Stimulated activated naive CD8-positive, alpha-beta T cell treated with anti-CD3 and anti-CD28 coated beads, Interleukin-15, Interleukin-2, amounts not matched to agents 100 ng/mL and 50 ng/mL, for 24 hours (primary cell): ENCODE measurements at regions not wholly inside any gene's neighbourhood (a gene's known extent, or its start where the extent isn't known, plus 50 kb on each side); places are given as distances from the start of the nearest gene placed in this dataset.

ENCODE experiments used
- H3K27ac Mint-ChIP-seq: one replicate; pipeline ENCODE4 v1.8.0; 2021; ENCODE audit warnings: mild to moderate bottlenecking, mixed read lengths
- H3K27me3 Mint-ChIP-seq: one replicate; pipeline ENCODE4 v1.8.0; 2021; ENCODE audit warnings: mixed read lengths
- H3K36me3 Mint-ChIP-seq: one replicate; pipeline ENCODE4 v1.8.0; 2021; ENCODE audit warnings: low read depth, mixed read lengths
- H3K4me1 Mint-ChIP-seq: one replicate; pipeline ENCODE4 v1.8.0; 2021; ENCODE audit warnings: low read depth, mixed read lengths
- H3K4me3 Mint-ChIP-seq: one replicate; pipeline ENCODE4 v1.8.0; 2021; ENCODE audit warnings: mild to moderate bottlenecking, mixed read lengths
- H3K9me3 Mint-ChIP-seq: one replicate; pipeline ENCODE4 v1.8.0; 2021; ENCODE audit warnings: mixed read lengths

DNA sequence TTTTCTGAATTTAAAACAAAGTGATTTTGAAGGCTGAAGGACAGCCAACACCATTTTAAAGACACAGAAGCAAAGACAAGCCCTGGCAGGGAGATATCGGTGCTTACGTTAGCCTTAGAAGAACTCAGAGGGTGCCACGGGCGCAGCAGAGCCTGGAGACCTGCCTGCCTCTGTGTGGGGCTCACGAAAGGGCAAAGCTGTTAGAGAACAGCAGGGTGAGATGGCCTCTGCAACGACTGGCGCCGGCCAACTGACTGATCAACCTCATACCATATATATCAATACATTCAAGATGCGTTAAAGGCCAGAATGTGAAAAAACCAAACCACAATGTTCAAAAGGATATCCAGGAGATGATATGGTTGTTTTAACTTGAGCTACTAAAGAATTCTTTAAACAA, 151.0 kb upstream of the RPS6KA2 start:
- Mint-ChIP-seq H3K9me3 (no peaks in the 10 kb centered on the region), H3K36me3 (no peaks in the 10 kb centered on the region), H3K27ac (no peak overlapping the region), H3K4me1 (no peaks in the 10 kb centered on the region), H3K4me3 (no peak overlapping the region), H3K27me3 (peaks cover 13% of the 10 kb centered on the region)

DNA sequence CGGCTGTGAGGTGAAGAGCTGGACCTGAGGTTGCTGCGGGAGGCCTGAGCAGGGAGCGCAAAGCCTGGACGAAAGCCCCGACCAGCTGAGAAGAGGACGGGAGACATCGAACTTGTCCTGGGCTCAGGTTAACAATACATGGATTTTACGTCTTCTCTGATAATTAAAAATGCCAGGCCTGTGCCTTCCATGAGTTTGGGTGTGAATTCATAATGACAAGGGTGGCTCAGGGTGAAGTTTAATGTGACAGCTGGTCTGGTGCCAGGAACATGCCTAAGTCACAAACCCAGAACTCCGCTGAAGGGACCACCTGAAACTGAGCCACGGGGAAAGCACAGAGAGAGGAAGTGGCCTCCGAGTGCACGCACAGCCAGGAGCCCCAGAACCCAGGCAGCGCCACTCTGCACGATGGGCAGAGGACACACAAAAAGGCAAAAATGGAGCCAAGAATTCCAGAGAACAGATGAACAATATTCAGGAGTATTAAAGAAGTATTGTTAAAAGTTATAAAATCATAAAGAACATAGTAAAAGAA, 150.1 kb upstream of the RPS6KA2 start:
- Mint-ChIP-seq H3K4me3 (no peak overlapping the region), H3K36me3 (no peaks in the 10 kb centered on the region), H3K9me3 (no peaks in the 10 kb centered on the region), H3K27ac (no peak overlapping the region), H3K4me1 (no peaks in the 10 kb centered on the region), H3K27me3 (peaks cover 16% of the 10 kb centered on the region)

DNA sequence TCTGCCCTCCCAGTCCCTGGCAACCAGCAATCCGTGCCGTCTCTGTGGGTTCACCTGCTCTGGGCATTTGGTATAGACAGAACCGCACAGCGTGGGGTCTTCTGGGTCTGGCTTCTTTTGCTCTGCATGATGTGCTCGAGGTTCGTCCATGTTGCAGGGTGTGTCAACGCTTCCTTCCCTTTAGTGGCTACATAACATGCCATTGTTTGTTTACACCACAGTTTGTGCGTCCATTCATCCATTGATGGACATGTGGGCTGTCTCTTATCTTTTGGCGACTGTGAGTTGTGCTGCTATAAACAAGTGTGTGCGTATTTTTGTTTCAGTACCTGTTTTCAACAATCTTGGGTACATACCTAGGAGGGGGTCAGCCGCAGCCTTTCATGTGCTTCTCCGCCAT, 149.5 kb upstream of the RPS6KA2 start:
- Mint-ChIP-seq H3K9me3 (no peaks in the 10 kb centered on the region), H3K27ac (no peak overlapping the region), H3K36me3 (no peaks in the 10 kb centered on the region), H3K27me3 (peaks cover 16% of the 10 kb centered on the region), H3K4me3 (no peak overlapping the region), H3K4me1 (no peaks in the 10 kb centered on the region)

DNA sequence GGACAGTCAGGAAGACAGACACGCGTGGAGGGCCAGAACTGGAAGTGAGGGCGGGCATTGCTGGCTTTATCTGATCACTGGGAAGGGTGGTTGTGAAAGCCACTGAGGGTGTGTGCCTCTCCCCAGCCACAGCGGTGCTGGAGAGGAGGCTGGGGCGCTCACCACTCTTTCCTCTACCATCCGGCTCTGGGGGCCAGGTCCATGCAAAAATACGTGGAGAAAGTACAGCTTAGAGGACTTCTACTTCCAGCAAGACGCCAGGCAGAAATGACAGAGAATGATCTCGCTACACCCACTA, 148.8 kb upstream of the RPS6KA2 start:
- H3K9me3 Mint-ChIP-seq: no peaks in the 10 kb centered on the region
- no peaks in the 10 kb centered on the region for H3K4me1 Mint-ChIP-seq
- H3K4me3 Mint-ChIP-seq: no peak overlapping the region
- H3K27ac Mint-ChIP-seq: no peak overlapping the region
- peaks cover 16% of the 10 kb centered on the region for H3K27me3 Mint-ChIP-seq
- no peaks in the 10 kb centered on the region for H3K36me3 Mint-ChIP-seq

DNA sequence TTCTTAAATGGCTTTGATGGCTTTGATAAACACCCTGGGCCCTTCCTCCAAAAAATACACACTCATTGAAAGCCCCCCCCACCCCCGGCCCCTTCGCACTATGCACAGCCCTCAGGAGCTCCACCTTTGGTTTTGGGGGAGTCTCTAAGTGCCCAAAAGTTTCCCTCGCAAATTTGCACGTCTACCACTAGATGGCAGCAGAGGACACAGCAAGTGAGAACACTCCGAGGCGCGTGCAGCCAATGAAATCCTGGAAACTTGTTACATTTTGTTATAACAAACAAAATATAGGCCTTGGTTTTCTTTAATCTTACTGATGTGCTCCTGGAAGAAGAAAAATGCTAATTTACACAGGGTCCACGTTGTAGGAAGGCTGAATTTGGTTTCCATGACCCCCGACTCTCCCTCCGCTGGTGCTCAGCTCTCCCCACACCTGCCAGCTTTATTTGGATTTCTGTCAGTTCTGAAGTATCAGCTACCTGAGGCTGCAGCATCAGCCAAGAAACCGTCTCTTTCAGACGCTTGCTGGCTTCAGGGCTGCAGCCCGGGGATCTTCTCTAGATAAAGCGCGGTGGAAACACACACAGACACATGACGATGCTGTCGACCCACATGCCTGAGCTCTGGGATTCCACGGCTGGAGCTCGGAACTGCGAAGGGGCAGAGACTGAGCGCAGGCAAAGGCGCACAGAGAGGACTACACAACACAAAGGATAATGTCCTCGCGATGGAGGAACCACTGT, 148.3 kb upstream of the RPS6KA2 start:
- H3K36me3 Mint-ChIP-seq: no peaks in the 10 kb centered on the region

DNA sequence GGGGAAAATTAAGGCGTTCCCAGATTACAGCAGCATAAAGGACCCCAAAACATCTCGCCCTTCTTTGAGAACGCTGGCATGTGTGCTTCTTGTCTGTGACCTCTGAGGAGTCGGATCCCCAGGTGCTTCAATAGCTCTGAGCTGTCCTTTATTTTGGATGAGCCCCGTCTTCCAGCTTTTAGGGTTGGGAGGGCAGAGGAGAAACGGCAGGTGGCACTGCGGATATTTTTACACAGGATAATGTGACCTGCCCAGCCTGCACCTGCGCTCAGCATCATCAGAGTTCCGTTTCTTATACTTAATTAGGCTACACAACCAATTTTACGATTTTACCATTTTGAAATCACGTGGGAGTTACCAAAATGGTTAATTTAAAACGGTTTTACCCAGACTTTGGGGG, 147.7 kb upstream of the RPS6KA2 start:
- Mint-ChIP-seq H3K27ac (no peak overlapping the region), H3K4me1 (no peaks in the 10 kb centered on the region), H3K27me3 (peaks cover 16% of the 10 kb centered on the region), H3K9me3 (no peaks in the 10 kb centered on the region), H3K36me3 (no peaks in the 10 kb centered on the region), H3K4me3 (no peak overlapping the region)

More for the DNA sequence above, 148.3 kb upstream of the RPS6KA2 start:
- Mint-ChIP-seq H3K9me3 (no peaks in the 10 kb centered on the region), H3K4me3 (no peak overlapping the region), H3K27ac (no peak overlapping the region), H3K27me3 (peaks cover 16% of the 10 kb centered on the region), H3K4me1 (no peaks in the 10 kb centered on the region)

DNA sequence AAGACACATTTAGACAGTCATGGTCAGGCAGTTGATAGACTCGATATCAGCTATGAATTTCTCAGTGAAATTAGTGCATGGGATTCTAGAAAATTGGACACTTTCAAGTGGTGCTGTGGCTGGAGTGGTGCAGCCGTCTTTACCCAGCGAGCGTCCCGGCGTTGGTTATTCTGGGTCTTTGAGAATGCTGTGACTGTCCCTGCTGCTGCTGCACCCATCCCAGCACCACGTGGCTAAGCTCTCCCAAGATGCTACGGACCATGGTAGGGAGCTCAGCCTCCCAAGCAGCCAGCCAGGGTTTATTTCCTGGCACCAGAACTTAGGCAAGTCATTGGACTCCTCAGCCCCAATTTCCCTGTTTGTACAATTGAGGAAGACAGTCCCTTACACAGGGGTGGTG, 147.2 kb upstream of the RPS6KA2 start:
- no peaks in the 10 kb centered on the region for H3K36me3 Mint-ChIP-seq
- no peaks in the 10 kb centered on the region for H3K9me3 Mint-ChIP-seq
- H3K27me3 Mint-ChIP-seq: peaks cover 16% of the 10 kb centered on the region
- H3K4me1 Mint-ChIP-seq: no peaks in the 10 kb centered on the region
- no peak overlapping the region for H3K27ac Mint-ChIP-seq
- H3K4me3 Mint-ChIP-seq: no peak overlapping the region

DNA sequence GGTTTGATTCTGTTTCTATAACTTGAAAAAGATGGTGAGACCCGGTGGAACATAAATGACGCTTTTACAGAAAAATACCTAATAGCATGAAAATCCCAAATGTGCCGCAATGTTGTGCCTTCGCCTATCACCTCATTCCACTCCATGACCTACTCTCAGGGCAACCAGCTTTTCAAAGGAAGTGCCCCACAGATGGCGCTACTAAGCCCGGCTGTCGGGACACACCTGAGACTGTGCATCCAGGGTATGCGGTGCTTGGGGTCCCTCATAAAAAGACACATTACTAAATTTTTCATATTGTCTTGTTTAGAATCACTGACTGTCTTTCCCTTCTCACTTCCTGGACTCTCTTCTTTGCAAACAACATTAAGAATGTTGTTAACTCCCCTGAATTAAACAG, 145.5 kb upstream of the RPS6KA2 start:
- H3K27ac Mint-ChIP-seq: no peak overlapping the region
- no peak overlapping the region for H3K4me3 Mint-ChIP-seq

DNA sequence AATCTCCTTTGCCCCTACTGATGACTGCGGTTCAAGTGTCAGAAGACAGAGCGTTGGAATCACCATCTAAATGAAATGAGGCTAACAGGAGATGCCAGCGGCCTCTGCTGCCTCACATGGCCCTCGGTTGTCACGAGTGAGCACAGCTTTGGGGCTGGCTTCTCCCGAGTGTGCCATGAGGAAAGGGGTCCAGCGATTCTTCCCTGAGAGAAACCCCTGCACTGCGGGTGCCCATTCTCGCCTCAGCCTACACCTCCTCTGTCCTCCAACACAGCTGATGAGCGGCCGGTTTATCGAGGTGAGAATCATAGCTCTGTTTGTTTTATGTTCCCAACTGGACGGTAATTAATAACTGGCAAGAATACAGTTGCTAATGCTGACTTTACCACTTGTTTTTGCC, 144.7 kb upstream of the RPS6KA2 start:
- Mint-ChIP-seq H3K4me3 (no peak overlapping the region), H3K4me1 (no peaks in the 10 kb centered on the region), H3K9me3 (no peaks in the 10 kb centered on the region), H3K36me3 (no peaks in the 10 kb centered on the region), H3K27me3 (peaks cover 10% of the 10 kb centered on the region), H3K27ac (no peak overlapping the region)

More for the DNA sequence above, 145.5 kb upstream of the RPS6KA2 start:
- Mint-ChIP-seq H3K9me3 (no peaks in the 10 kb centered on the region), H3K27me3 (peaks cover 16% of the 10 kb centered on the region), H3K4me1 (no peaks in the 10 kb centered on the region), H3K36me3 (no peaks in the 10 kb centered on the region)

DNA sequence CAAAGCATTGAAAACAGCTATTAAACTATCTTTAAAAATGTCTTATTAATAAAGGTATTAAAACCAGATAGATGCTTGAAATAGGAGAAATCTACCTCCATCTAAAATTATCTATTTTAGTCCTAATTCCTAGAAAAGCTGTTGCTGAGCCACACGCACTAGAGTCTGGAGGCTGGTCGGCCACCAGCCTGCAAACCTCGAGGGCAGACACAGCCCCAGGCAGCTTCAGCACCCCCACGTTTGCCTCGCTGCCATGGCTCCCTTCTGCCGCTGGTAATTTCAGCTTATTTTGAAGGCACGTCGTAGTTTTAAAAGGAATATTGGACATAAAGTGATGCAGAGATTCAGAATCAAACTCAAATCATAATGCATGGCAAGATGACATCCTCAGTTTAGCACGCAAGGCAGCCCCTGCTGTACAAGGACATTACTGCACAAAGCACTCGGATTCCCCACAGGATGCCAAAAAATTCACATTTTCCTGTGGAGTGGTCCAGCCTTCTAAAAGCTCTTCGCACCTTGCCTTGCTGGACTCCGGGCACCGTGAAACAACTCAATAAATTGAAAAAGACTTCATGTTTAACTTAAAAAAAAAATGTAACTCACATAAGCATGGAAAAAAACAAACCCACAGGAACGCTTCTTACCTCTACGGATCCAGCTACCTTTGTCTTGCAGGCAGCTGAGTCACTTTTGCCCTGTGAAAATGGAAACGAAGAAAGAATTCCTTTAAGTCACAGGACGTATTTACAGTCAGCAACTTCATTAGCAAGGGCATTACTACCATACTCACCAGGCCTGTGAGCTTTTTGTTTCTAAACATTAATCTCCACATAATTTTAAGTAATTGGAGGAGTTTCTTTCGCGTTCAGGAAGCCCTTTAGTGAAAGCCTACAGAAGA, 143.4 kb upstream of the RPS6KA2 start:
- Mint-ChIP-seq H3K4me1 (no peaks in the 10 kb centered on the region), H3K9me3 (no peaks in the 10 kb centered on the region), H3K27ac (no peak overlapping the region), H3K4me3 (no peak overlapping the region), H3K27me3 (peaks cover 7% of the 10 kb centered on the region), H3K36me3 (no peaks in the 10 kb centered on the region)

DNA sequence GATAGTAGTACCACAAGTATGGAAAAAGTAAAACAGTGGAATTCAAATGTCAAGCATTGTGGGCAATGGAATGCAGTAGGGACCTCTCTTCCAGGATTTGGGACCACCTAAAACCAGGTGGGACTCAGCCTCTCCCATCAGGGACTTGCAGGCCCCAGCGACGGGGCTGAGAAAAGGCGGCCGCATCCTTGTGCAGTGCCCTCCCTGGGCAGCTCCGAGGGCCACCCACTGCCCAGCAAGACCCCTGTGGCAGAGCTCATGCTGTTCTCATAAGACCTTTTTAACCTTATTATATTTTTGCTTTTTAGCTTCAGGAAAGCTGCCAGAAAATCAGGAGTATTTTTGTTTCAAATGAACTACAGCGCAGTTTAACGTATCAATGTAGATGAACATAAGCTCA, 142.6 kb upstream of the RPS6KA2 start:
- no peak overlapping the region for H3K27ac Mint-ChIP-seq
- no peaks in the 10 kb centered on the region for H3K4me1 Mint-ChIP-seq
- H3K4me3 Mint-ChIP-seq: no peak overlapping the region
- peaks cover 7% of the 10 kb centered on the region for H3K27me3 Mint-ChIP-seq
- H3K9me3 Mint-ChIP-seq: no peaks in the 10 kb centered on the region
- H3K36me3 Mint-ChIP-seq: no peaks in the 10 kb centered on the region

DNA sequence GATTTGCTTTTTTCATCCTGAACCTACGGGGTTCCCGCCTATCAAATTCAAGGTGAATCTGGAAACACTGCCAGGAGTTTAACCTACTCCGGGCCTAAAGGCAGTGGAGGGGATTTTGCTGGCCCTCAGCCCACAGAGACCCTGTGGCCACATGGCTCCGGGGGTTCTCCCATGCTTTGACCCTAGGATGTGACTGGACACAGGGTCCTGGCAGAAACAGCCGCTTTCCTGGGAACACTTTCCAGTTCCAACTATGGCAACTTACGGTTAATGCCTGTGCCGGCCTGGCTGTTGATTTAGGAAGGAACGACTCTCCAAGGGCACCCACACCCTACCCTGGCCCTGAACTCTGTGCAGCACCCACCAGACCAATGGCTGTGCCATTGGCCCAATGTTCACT, 141.7 kb upstream of the RPS6KA2 start:
- Mint-ChIP-seq H3K36me3 (no peaks in the 10 kb centered on the region), H3K27me3 (peaks cover 7% of the 10 kb centered on the region), H3K27ac (no peak overlapping the region), H3K4me1 (no peaks in the 10 kb centered on the region), H3K9me3 (no peaks in the 10 kb centered on the region), H3K4me3 (no peak overlapping the region)

DNA sequence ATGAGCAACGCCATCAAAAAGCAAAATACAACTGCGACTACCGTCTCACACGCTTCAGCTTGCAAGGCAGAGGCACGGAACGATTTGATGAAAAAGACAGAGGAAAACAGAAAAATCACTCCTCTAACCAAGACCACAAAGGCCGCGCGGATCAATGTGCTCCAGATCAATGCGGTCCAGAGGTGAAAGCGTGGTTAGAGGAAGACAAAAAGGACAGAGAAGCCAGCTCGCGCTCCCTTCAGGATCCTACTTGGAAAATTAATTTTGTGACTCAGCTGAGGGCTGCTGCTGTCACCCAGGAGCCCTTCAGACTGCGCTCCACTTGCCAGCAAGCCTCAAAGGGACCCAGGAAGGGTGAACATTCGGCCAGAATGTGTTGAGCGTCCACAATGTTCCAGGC, 140.2 kb upstream of the RPS6KA2 start:
- Mint-ChIP-seq H3K9me3 (no peaks in the 10 kb centered on the region), H3K27me3 (no peaks in the 10 kb centered on the region)

DNA sequence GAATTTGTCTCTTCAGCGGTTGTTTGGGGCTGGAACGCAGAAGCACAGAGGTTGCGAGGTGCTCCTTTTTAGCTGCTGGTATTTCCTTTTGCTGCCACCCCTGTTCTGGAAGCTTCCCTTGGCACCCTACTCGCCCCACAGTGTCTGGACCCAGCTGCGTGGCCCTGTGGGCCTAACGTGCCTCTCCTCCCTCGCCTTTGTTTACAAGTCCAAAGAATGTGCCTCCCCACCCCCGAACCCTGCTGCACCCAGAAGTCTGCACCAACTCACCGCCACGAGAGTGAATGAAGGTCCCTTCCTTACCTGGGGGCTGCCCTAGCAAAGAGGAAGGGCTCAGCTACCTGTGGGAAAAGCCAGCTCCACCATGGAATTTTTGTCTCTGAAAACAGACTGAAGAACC, 139.7 kb upstream of the RPS6KA2 start:
- Mint-ChIP-seq H3K27ac (no peak overlapping the region), H3K9me3 (no peaks in the 10 kb centered on the region), H3K27me3 (no peaks in the 10 kb centered on the region), H3K4me3 (no peak overlapping the region), H3K4me1 (no peaks in the 10 kb centered on the region), H3K36me3 (no peaks in the 10 kb centered on the region)

More for the DNA sequence above, 140.2 kb upstream of the RPS6KA2 start:
- no peak overlapping the region for H3K27ac Mint-ChIP-seq
- no peaks in the 10 kb centered on the region for H3K36me3 Mint-ChIP-seq
- no peaks in the 10 kb centered on the region for H3K4me1 Mint-ChIP-seq
- no peak overlapping the region for H3K4me3 Mint-ChIP-seq

DNA sequence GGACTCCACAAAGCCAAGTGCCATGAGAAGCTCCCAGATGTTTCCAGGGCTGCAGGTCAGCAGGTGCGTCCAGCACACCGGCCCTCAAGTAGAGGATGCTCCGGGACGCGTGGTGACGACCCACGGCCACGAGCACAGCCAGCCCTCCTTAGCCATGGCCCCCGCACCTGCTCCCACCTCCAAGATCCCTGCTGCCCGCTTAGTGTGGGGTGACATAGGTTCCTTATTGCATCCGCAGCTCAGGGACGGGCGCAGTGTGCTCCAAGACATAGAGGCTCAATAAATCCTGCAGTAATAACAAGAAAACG, 138.1 kb upstream of the RPS6KA2 start:
- H3K27ac Mint-ChIP-seq: no peak overlapping the region
- no peaks in the 10 kb centered on the region for H3K9me3 Mint-ChIP-seq
- peaks cover 4% of the 10 kb centered on the region for H3K27me3 Mint-ChIP-seq

More for the DNA sequence above, 138.1 kb upstream of the RPS6KA2 start:
- Mint-ChIP-seq H3K4me1 (peaks cover 7% of the 10 kb centered on the region), H3K36me3 (no peaks in the 10 kb centered on the region), H3K4me3 (no peak overlapping the region)
